GM23338 (cell line): ENCODE measurements at regions not wholly inside any gene's neighbourhood (a gene's known extent, or its start where the extent isn't known, plus 50 kb on each side); places are given as distances from the start of the nearest gene placed in this dataset.

Experiments used
- ATAC-seq: fragments of 200-7000 bp; cut with Tn5 transposase; 3 replicates; pipeline ENCODE4 v1.9.1; 2020
- DNase-seq: peaks from one replicate; pipeline ENCODE4 v3.0.0-alpha.2; 2015; ENCODE audit warnings: low spot score
- H2AFZ ChIP-seq: fragments of 200-600 bp; sonication (generic); 2 replicates; pipeline ENCODE4 v1.8.0; 2016; ENCODE audit warnings: antibody characterized with exemption, mild to moderate bottlenecking, moderate library complexity
- H3F3A ChIP-seq: fragments of 200-600 bp; sonication (generic); replicated peaks from 2 replicates; pipeline ENCODE4 v1.8.0; 2017; ENCODE audit warnings: antibody characterized with exemption, mixed run types, low read depth
- H3K27ac ChIP-seq: fragments of 200-600 bp; sonication (generic); 2 replicates; pipeline ENCODE4 v1.6.1; 2016; ENCODE audit warnings: low read depth
- H3K27me3 ChIP-seq: fragments of 200-600 bp; sonication (generic); 2 replicates; pipeline ENCODE4 v1.8.0; 2016; ENCODE audit warnings: mild to moderate bottlenecking, mixed run types, moderate library complexity; ENCODE audit not compliant: insufficient read depth
- H3K36me3 ChIP-seq: fragments of 200-600 bp; sonication (generic); 2 replicates; pipeline ENCODE4 v1.8.0; 2016; ENCODE audit warnings: mild to moderate bottlenecking; ENCODE audit not compliant: insufficient read depth
- H3K4me1 ChIP-seq: fragments of 200-600 bp; sonication (generic); 2 replicates; pipeline ENCODE4 v1.8.0; 2016; ENCODE audit warnings: mild to moderate bottlenecking, moderate library complexity; ENCODE audit not compliant: insufficient read depth
- H3K4me2 ChIP-seq: fragments of 200-600 bp; sonication (generic); 2 replicates; pipeline ENCODE4 v1.7.1; 2017; ENCODE audit warnings: mixed run types
- H3K4me3 ChIP-seq: fragments of 200-600 bp; sonication (generic); 2 replicates; pipeline ENCODE4 v1.6.1; 2016; ENCODE audit warnings: mixed run types
- H3K79me2 ChIP-seq: fragments of 200-600 bp; sonication (generic); replicated peaks from 2 replicates; pipeline ENCODE4 v1.8.0; 2017; ENCODE audit warnings: mild to moderate bottlenecking; ENCODE audit not compliant: insufficient read depth
- H3K9me2 ChIP-seq: fragments of 200-600 bp; sonication (generic); 2 replicates; pipeline ENCODE4 v1.8.0; 2017; ENCODE audit not compliant: insufficient read depth
- H4K20me1 ChIP-seq: fragments of 200-600 bp; sonication (generic); replicated peaks from 2 replicates; pipeline ENCODE4 v1.8.0; 2017; ENCODE audit warnings: mild to moderate bottlenecking; ENCODE audit not compliant: insufficient read depth
- H3K27ac Mint-ChIP-seq: 2 replicates; pipeline ENCODE4 v1.8.0; 2020; ENCODE audit warnings: inconsistent platforms, mild to moderate bottlenecking, moderate library complexity, mixed read lengths
- H3K27me3 Mint-ChIP-seq: 3 replicates; pipeline ENCODE4 v1.8.0; 2022; ENCODE audit warnings: low read depth, mild to moderate bottlenecking, moderate library complexity, mixed read lengths, inconsistent platforms; ENCODE audit not compliant: insufficient read depth, poor library complexity
- H3K36me3 Mint-ChIP-seq: 3 replicates; pipeline ENCODE4 v1.8.0; 2021; ENCODE audit warnings: low read depth, mild to moderate bottlenecking, inconsistent platforms, moderate library complexity, mixed read lengths
- H3K4me1 Mint-ChIP-seq: 3 replicates; pipeline ENCODE4 v1.8.0; 2020; ENCODE audit warnings: mild to moderate bottlenecking, inconsistent platforms, mixed read lengths
- H3K4me3 Mint-ChIP-seq: 3 replicates; pipeline ENCODE4 v1.8.0; 2021; ENCODE audit warnings: moderate library complexity, mild to moderate bottlenecking, inconsistent platforms, mixed read lengths
- H3K9me3 Mint-ChIP-seq: 3 replicates; pipeline ENCODE4 v1.8.0; 2020; ENCODE audit warnings: moderate library complexity, mild to moderate bottlenecking, inconsistent platforms, mixed read lengths
- CREB1 ChIP-seq: fragments of 250-450 bp; sonication (Bioruptor Pico); IDR thresholded peaks from 2 replicates; pipeline ENCODE4 v1.5.0; 2020; ENCODE audit warnings: low read depth, mild to moderate bottlenecking, moderate library complexity
- CTCF ChIP-seq, 2 experiments: fragments of 200-600 bp in 1 of 2; sonication (generic) in 1 of 2; conservative IDR thresholded peaks; 2 replicates each; pipeline versions ENCODE4 v1.5.1 to v1.6.1; 2016 to 2017; ENCODE audit warnings: antibody characterized with exemption in 2 of 2, low read depth in 2 of 2, mild to moderate bottlenecking in 2 of 2, moderate library complexity in 1 of 2
- EZH2 ChIP-seq: fragments of 200-600 bp; sonication (generic); IDR thresholded peaks from one replicate; pipeline ENCODE4 v1.8.0; 2017; ENCODE audit warnings: antibody characterized with exemption, mild to moderate bottlenecking, low read depth; ENCODE audit not compliant: unreplicated experiment
- EZH2phosphoT487 ChIP-seq: fragments of 200-600 bp; sonication (generic); IDR thresholded peaks from one replicate; pipeline ENCODE4 v1.8.1; 2018; ENCODE audit warnings: antibody characterized with exemption; ENCODE audit not compliant: unreplicated experiment
- JUNB ChIP-seq: IDR thresholded peaks from one replicate; pipeline ENCODE4 v1.6.1; 2016; ENCODE audit warnings: antibody characterized with exemption; ENCODE audit not compliant: unreplicated experiment
- NANOG ChIP-seq: IDR thresholded peaks from 2 replicates; pipeline ENCODE4 v1.6.1; 2016; ENCODE audit warnings: antibody characterized with exemption, borderline replicate concordance
- POLR2AphosphoS5 ChIP-seq: IDR thresholded peaks from 2 replicates; pipeline ENCODE4 v1.6.1; 2016; ENCODE audit warnings: antibody characterized with exemption, low read depth
- REST ChIP-seq: IDR thresholded peaks from one replicate; pipeline ENCODE4 v1.6.1; 2018; ENCODE audit warnings: antibody characterized with exemption; ENCODE audit not compliant: unreplicated experiment
- STAT1 ChIP-seq: IDR thresholded peaks from one replicate; pipeline ENCODE4 v1.6.1; 2016; ENCODE audit warnings: antibody characterized with exemption; ENCODE audit not compliant: unreplicated experiment
- ZNF114 ChIP-seq: fragments of 250-450 bp; sonication (Bioruptor Pico); IDR thresholded peaks from 2 replicates; pipeline ENCODE4 v1.5.0; 2020; ENCODE audit warnings: mild to moderate bottlenecking, moderate library complexity
- ZNF462 ChIP-seq: fragments of 250-450 bp; sonication (Bioruptor Pico); IDR thresholded peaks from 2 replicates; pipeline ENCODE4 v1.5.0; 2020; ENCODE audit warnings: mild to moderate bottlenecking, moderate library complexity

GRCh38 chr2:185942855-185943254 is 204.3 kb downstream of the FSIP2 start:
- H3K27ac ChIP-seq = no peak overlapping the region
- no peaks in the 10 kb centered on the region for H3F3A ChIP-seq
- Mint-ChIP-seq H3K36me3 (peaks cover 3% of the 10 kb centered on the region; the same call in 1 of the 3 replicates), H3K4me3 (no peak overlapping the region), H3K9me3 (no peaks in the 10 kb centered on the region), H3K27me3 (no peaks in the 10 kb centered on the region), H3K4me1 (no peaks in the 10 kb centered on the region), H3K27ac (no peak overlapping the region)
- H3K9me2 ChIP-seq = no peaks in the 10 kb centered on the region
- H3K4me1 ChIP-seq = no peaks in the 10 kb centered on the region
- TF ChIP-seq CTCF (conservative IDR thresholded peaks at IDR 0.05; ENCODE audit: low read depth in 2 of 2) (no peak), STAT1 (no peak), JUNB (no peak), EZH2phosphoT487 (no peak), NANOG (no peak), REST (no peak), ZNF114 (CRISPR knock-in tag) (no peak), EZH2 (no peak), CREB1 (CRISPR knock-in tag) (no peak), POLR2AphosphoS5 (no peak)
- H3K4me3 ChIP-seq = no peak overlapping the region
- no peaks in the 10 kb centered on the region for H4K20me1 ChIP-seq
- DNase-seq (no peak), ATAC-seq (no peak)
- H3K4me2 ChIP-seq = no peak overlapping the region
- H2AFZ ChIP-seq = no peak overlapping the region
- H3K27me3 ChIP-seq = no peaks in the 10 kb centered on the region
- no peaks in the 10 kb centered on the region for H3K36me3 ChIP-seq
- H3K79me2 ChIP-seq = no peaks in the 10 kb centered on the region

- Mint-ChIP-seq H3K4me3 (no peak overlapping the region), H3K4me1 (no peaks in the 10 kb centered on the region), H3K27me3 (no peaks in the 10 kb centered on the region), H3K9me3 (no peaks in the 10 kb centered on the region), H3K27ac (no peak overlapping the region), H3K36me3 (peaks cover 3% of the 10 kb centered on the region; the same call in 1 of the 3 replicates)
- Histone ChIP-seq H3K36me3 (no peaks in the 10 kb centered on the region), H3K4me1 (no peaks in the 10 kb centered on the region), H2AFZ (no peak overlapping the region), H3F3A (no peaks in the 10 kb centered on the region), H3K9me2 (no peaks in the 10 kb centered on the region), H3K27ac (no peak overlapping the region), H3K4me2 (no peak overlapping the region), H3K27me3 (no peaks in the 10 kb centered on the region), H3K79me2 (no peaks in the 10 kb centered on the region), H3K4me3 (no peak overlapping the region), H4K20me1 (no peaks in the 10 kb centered on the region)
- DNase-seq (no peak), ATAC-seq (no peak)
- no peak for TF ChIP-seq CREB1 (CRISPR knock-in tag)
- no peak for TF ChIP-seq JUNB
- no peak for TF ChIP-seq STAT1
- no peak for TF ChIP-seq POLR2AphosphoS5
- no peak for TF ChIP-seq ZNF462
Measured at GRCh38 chr2:185947722-185948121, 209.1 kb downstream of the FSIP2 start.
